ENCODE measurements at regions not wholly inside any gene's neighbourhood (a gene's known extent, or its start where the extent isn't known, plus 50 kb on each side); places are given as distances from the start of the nearest gene placed in this dataset.

DNA sequence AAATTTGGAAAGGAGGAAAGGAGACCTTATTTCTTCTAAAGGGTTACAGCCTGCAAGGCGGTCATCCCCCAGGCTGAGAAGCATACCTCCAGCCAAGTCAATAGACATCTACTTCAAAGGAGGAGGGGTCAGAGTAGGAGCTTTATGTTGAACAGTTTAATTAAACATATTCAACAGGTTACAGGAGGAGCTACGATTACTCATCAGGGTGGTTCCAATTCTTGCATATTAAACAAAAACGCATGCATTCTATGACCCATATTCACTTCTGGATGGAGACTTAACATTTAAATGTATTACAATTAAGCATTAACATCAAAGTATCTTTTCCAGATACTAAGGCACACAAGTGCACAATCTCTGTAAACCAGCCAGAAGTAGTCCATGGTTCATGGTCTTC is 1955.0 kb downstream of the PCDH9 start:
- TF ChIP-seq, protein P1, sequence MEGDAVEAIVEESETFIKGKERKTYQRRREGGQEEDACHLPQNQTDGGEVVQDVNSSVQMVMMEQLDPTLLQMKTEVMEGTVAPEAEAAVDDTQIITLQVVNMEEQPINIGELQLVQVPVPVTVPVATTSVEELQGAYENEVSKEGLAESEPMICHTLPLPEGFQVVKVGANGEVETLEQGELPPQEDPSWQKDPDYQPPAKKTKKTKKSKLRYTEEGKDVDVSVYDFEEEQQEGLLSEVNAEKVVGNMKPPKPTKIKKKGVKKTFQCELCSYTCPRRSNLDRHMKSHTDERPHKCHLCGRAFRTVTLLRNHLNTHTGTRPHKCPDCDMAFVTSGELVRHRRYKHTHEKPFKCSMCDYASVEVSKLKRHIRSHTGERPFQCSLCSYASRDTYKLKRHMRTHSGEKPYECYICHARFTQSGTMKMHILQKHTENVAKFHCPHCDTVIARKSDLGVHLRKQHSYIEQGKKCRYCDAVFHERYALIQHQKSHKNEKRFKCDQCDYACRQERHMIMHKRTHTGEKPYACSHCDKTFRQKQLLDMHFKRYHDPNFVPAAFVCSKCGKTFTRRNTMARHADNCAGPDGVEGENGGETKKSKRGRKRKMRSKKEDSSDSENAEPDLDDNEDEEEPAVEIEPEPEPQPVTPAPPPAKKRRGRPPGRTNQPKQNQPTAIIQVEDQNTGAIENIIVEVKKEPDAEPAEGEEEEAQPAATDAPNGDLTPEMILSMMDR (IDR thresholded peaks at IDR 0.05; ENCODE audit: low read depth, low read length) = no peak
- no peak for TF ChIP-seq EZH2phosphoT487 (IDR thresholded peaks at IDR 0.05; ENCODE audit: low read depth)
